ENCODE measurements at regions not wholly inside any gene's neighbourhood (a gene's known extent, or its start where the extent isn't known, plus 50 kb on each side); places are given as distances from the start of the nearest gene placed in this dataset.

DNA sequence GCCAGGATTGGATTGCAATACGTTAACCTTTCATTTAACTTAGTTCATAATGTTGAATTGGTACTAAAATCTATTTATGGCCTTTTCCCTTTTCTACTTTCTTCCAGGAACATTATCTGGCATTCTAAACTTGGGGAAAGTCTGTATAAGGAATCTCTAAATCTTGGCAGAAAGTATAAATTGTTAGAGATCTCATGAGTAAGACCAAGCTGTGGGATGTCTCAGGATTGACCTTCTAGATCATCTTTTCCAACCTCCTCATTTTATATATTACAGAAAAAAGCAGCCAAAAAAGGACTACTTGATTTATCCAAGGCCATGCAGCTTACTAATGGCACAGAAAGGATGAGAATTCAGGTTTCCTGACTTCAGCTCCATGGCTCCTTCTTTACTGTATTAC, 598.3 kb downstream of the INHBA start:
- TF ChIP-seq FOXM1 (IDR thresholded peaks at IDR 0.05; ENCODE audit: low read depth) (no peak), GATA2 (CRISPR knock-in tag; IDR thresholded peaks at IDR 0.05) (no peak), EP300 (IDR thresholded peaks at IDR 0.05; ENCODE audit: borderline replicate concordance in 1 of 2, low read depth in 1 of 2, low read length in 1 of 2) (no peak), GABPA (IDR thresholded peaks at IDR 0.05; ENCODE audit: low read depth) (no peak), SMC3 (IDR thresholded peaks at IDR 0.05; ENCODE audit: low read depth, low read length) (no peak), POLR2AphosphoS5 (IDR thresholded peaks at IDR 0.05; ENCODE audit: low read depth, low read length) (no peak), TCF12 (IDR thresholded peaks at IDR 0.05) (no peak), FOXJ3 (CRISPR knock-in tag; IDR thresholded peaks at IDR 0.05) (no peak), JUND (IDR thresholded peaks at IDR 0.05) (no peak), FOSL2 (IDR thresholded peaks at IDR 0.05; ENCODE audit: borderline replicate concordance, low read depth) (no peak)
- TF ChIP-seq, protein P1, sequence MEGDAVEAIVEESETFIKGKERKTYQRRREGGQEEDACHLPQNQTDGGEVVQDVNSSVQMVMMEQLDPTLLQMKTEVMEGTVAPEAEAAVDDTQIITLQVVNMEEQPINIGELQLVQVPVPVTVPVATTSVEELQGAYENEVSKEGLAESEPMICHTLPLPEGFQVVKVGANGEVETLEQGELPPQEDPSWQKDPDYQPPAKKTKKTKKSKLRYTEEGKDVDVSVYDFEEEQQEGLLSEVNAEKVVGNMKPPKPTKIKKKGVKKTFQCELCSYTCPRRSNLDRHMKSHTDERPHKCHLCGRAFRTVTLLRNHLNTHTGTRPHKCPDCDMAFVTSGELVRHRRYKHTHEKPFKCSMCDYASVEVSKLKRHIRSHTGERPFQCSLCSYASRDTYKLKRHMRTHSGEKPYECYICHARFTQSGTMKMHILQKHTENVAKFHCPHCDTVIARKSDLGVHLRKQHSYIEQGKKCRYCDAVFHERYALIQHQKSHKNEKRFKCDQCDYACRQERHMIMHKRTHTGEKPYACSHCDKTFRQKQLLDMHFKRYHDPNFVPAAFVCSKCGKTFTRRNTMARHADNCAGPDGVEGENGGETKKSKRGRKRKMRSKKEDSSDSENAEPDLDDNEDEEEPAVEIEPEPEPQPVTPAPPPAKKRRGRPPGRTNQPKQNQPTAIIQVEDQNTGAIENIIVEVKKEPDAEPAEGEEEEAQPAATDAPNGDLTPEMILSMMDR (IDR thresholded peaks at IDR 0.05), result no peak
- TF ChIP-seq, protein P2, sequence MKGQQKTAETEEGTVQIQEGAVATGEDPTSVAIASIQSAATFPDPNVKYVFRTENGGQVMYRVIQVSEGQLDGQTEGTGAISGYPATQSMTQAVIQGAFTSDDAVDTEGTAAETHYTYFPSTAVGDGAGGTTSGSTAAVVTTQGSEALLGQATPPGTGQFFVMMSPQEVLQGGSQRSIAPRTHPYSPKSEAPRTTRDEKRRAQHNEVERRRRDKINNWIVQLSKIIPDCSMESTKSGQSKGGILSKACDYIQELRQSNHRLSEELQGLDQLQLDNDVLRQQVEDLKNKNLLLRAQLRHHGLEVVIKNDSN (IDR thresholded peaks at IDR 0.05; ENCODE audit: borderline replicate concordance, low read depth), result no peak

All from SK-N-SH (cell line).